Neural progenitor cell (in vitro differentiated cells): ENCODE measurements at regions not wholly inside any gene's neighbourhood (a gene's known extent, or its start where the extent isn't known, plus 50 kb on each side); places are given as distances from the start of the nearest gene placed in this dataset.
A peak's percentile ranks its signal among the peaks of the same experiment; 100 is the strongest.

ENCODE experiments used
- DNase-seq: peaks from one replicate; pipeline ENCODE4 v3.0.0-alpha.2; 2016; ENCODE audit warnings: low spot score
- H2AFZ ChIP-seq: fragments of 200-600 bp; sonication (generic); replicated peaks from 2 replicates; pipeline ENCODE4 v1.6.1; 2016; ENCODE audit warnings: antibody characterized with exemption
- H3F3A ChIP-seq: fragments of 200-600 bp; sonication (generic); 2 replicates; pipeline ENCODE4 v1.6.1; 2016; ENCODE audit warnings: antibody characterized with exemption, low read depth
- H3K27ac ChIP-seq: fragments of 200-600 bp; sonication (generic); 2 replicates; pipeline ENCODE4 v1.5.1; 2016; ENCODE audit warnings: mild to moderate bottlenecking
- H3K27me3 ChIP-seq: fragments of 200-600 bp; sonication (generic); 2 replicates; pipeline ENCODE4 v1.6.1; 2016; ENCODE audit warnings: mild to moderate bottlenecking, moderate library complexity
- H3K36me3 ChIP-seq: fragments of 200-600 bp; sonication (generic); 2 replicates; pipeline ENCODE4 v1.5.1; 2016
- H3K4me1 ChIP-seq: fragments of 200-600 bp; sonication (generic); 2 replicates; pipeline ENCODE4 v1.6.1; 2016; ENCODE audit warnings: mixed run types
- H3K4me2 ChIP-seq: fragments of 200-600 bp; sonication (generic); 2 replicates; pipeline ENCODE4 v1.6.1; 2016
- H3K4me3 ChIP-seq: fragments of 200-600 bp; sonication (generic); 2 replicates; pipeline ENCODE4 v1.5.1; 2016
- H3K79me2 ChIP-seq: fragments of 200-600 bp; sonication (generic); 2 replicates; pipeline ENCODE4 v1.6.1; 2016; ENCODE audit warnings: low read depth
- H3K9ac ChIP-seq: fragments of 200-600 bp; sonication (generic); 2 replicates; pipeline ENCODE4 v1.6.1; 2016
- H3K9me3 ChIP-seq: fragments of 200-600 bp; sonication (generic); 2 replicates; pipeline ENCODE4 v1.5.1; 2016; ENCODE audit warnings: low read depth
- H4K20me1 ChIP-seq: fragments of 200-600 bp; sonication (generic); 2 replicates; pipeline ENCODE4 v1.6.1; 2016; ENCODE audit warnings: low read depth
- H3K27ac Mint-ChIP-seq: 3 replicates; pipeline ENCODE4 v1.8.0; 2021; ENCODE audit warnings: mixed read lengths
- H3K27me3 Mint-ChIP-seq: 2 replicates; pipeline ENCODE4 v1.8.0; 2022; ENCODE audit warnings: low read depth, mild to moderate bottlenecking, inconsistent platforms, moderate library complexity, mixed read lengths; ENCODE audit not compliant: insufficient read depth
- H3K36me3 Mint-ChIP-seq: 3 replicates; pipeline ENCODE4 v1.8.0; 2021; ENCODE audit warnings: mixed read lengths
- H3K4me1 Mint-ChIP-seq: 3 replicates; pipeline ENCODE4 v1.8.0; 2021; ENCODE audit warnings: mixed read lengths
- H3K4me3 Mint-ChIP-seq: 3 replicates; pipeline ENCODE4 v1.8.0; 2021; ENCODE audit warnings: mild to moderate bottlenecking, moderate library complexity, mixed read lengths
- H3K9me3 Mint-ChIP-seq: 3 replicates; pipeline ENCODE4 v1.8.0; 2020; ENCODE audit warnings: mixed read lengths
- EZH2 ChIP-seq: fragments of 200-600 bp; sonication (generic); IDR thresholded peaks from 2 replicates; pipeline ENCODE4 v1.6.1; 2017; ENCODE audit warnings: antibody characterized with exemption, mild to moderate bottlenecking, moderate library complexity
- EZH2phosphoT487 ChIP-seq: fragments of 200-600 bp; sonication (generic); IDR thresholded peaks from 2 replicates; pipeline ENCODE4 v1.6.1; 2017; ENCODE audit warnings: antibody characterized with exemption
- TF ChIP-seq, protein P1 (sequence below): fragments of 200-600 bp; sonication (generic); IDR thresholded peaks from 2 replicates; pipeline ENCODE4 v1.5.1; 2017; ENCODE audit warnings: antibody characterized with exemption, mild to moderate bottlenecking

DNA sequence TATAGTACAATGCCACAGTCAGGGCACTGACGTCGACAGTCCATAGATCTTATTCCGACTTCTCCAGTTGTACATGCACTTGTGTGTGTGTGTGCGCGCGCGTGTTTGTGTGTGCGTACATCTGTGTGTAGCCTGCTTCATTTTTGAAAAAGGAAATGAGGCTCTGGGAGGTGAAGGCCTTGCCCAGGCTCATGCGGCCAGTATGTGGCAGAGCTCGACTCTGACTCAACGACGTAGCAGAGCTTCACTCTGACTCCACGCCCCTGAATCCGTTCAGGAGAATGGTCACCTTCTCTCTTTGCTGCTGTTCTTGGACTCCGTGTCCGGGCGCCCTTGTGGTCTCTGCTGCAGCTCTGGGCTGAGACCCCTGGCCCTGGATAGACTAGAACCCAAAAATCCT is 81.6 kb upstream of the CIBAR2 start:
- peaks cover 3% of the 10 kb centered on the region for H3K9me3 Mint-ChIP-seq
- no peak overlapping the region for H3K9ac ChIP-seq
- no peak overlapping the region for H3K4me2 ChIP-seq
- H3K27ac Mint-ChIP-seq = no peak overlapping the region
- no peaks in the 10 kb centered on the region for H3F3A ChIP-seq
- H3K4me3 ChIP-seq = no peak overlapping the region
- H3K36me3 Mint-ChIP-seq = peaks cover 5% of the 10 kb centered on the region
- no peak for DNase-seq
- no peak overlapping the region for H3K27ac ChIP-seq
- peaks cover 57% of the 10 kb centered on the region for H3K4me1 Mint-ChIP-seq
- H4K20me1 ChIP-seq = peaks cover 9% of the 10 kb centered on the region
- no peaks in the 10 kb centered on the region for H3K79me2 ChIP-seq
- no peak overlapping the region for H3K4me3 Mint-ChIP-seq
- no peak for TF ChIP-seq EZH2phosphoT487
- TF ChIP-seq EZH2 = no peak
- TF ChIP-seq, protein P1, sequence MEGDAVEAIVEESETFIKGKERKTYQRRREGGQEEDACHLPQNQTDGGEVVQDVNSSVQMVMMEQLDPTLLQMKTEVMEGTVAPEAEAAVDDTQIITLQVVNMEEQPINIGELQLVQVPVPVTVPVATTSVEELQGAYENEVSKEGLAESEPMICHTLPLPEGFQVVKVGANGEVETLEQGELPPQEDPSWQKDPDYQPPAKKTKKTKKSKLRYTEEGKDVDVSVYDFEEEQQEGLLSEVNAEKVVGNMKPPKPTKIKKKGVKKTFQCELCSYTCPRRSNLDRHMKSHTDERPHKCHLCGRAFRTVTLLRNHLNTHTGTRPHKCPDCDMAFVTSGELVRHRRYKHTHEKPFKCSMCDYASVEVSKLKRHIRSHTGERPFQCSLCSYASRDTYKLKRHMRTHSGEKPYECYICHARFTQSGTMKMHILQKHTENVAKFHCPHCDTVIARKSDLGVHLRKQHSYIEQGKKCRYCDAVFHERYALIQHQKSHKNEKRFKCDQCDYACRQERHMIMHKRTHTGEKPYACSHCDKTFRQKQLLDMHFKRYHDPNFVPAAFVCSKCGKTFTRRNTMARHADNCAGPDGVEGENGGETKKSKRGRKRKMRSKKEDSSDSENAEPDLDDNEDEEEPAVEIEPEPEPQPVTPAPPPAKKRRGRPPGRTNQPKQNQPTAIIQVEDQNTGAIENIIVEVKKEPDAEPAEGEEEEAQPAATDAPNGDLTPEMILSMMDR = no peak
- H3K36me3 ChIP-seq = no peaks in the 10 kb centered on the region
- peaks cover 10% of the 10 kb centered on the region for H3K27me3 Mint-ChIP-seq
- no peaks in the 10 kb centered on the region for H3K4me1 ChIP-seq
- H3K27me3 ChIP-seq = no peaks in the 10 kb centered on the region
- H3K9me3 ChIP-seq = peaks cover 9% of the 10 kb centered on the region
- H2AFZ ChIP-seq = no peak overlapping the region

GRCh38 chr16:85194307-85195270 is 82.3 kb upstream of the CIBAR2 start:
- DNase-seq = no peak
- Mint-ChIP-seq H3K4me1 (peaks cover 58% of the 10 kb centered on the region), H3K9me3 (peaks cover 3% of the 10 kb centered on the region), H3K36me3 (peaks cover 3% of the 10 kb centered on the region), H3K4me3 (peak overlapping the region; percentile 34), H3K27ac (peak overlapping the region; percentile 50), H3K27me3 (peaks cover 10% of the 10 kb centered on the region)
- Histone ChIP-seq H3K36me3 (no peaks in the 10 kb centered on the region), H3K27me3 (no peaks in the 10 kb centered on the region), H2AFZ (no peak overlapping the region), H3K9ac (no peak overlapping the region), H3K4me1 (no peaks in the 10 kb centered on the region), H3K9me3 (peaks cover 2% of the 10 kb centered on the region), H3K27ac (no peak overlapping the region), H3K4me2 (no peak overlapping the region), H3K79me2 (no peaks in the 10 kb centered on the region), H4K20me1 (peaks cover 9% of the 10 kb centered on the region), H3F3A (no peaks in the 10 kb centered on the region), H3K4me3 (no peak overlapping the region)
- TF ChIP-seq, protein P1 = no peak
- TF ChIP-seq EZH2phosphoT487 = no peak
- TF ChIP-seq EZH2 = no peak

GRCh38 chr16:85195271-85195647 is 83.0 kb upstream of the CIBAR2 start:
- Histone ChIP-seq H3K4me3 (no peak overlapping the region), H3K79me2 (no peaks in the 10 kb centered on the region), H3K9ac (no peak overlapping the region), H2AFZ (no peak overlapping the region), H3K4me2 (no peak overlapping the region), H4K20me1 (peaks cover 9% of the 10 kb centered on the region), H3F3A (no peaks in the 10 kb centered on the region), H3K27me3 (no peaks in the 10 kb centered on the region), H3K4me1 (no peaks in the 10 kb centered on the region), H3K9me3 (no peaks in the 10 kb centered on the region), H3K36me3 (no peaks in the 10 kb centered on the region), H3K27ac (no peak overlapping the region)
- Mint-ChIP-seq H3K36me3 (no peaks in the 10 kb centered on the region), H3K27ac (peak overlapping the region; percentile 26), H3K4me1 (peaks cover 64% of the 10 kb centered on the region), H3K27me3 (peaks cover 13% of the 10 kb centered on the region), H3K9me3 (no peaks in the 10 kb centered on the region), H3K4me3 (no peak overlapping the region)
- no peak for DNase-seq
- no peak for TF ChIP-seq EZH2phosphoT487
- no peak for TF ChIP-seq EZH2
- TF ChIP-seq, protein P1 = no peak
